ENCODE measurements at regions not wholly inside any gene's neighbourhood (a gene's known extent, or its start where the extent isn't known, plus 50 kb on each side); places are given as distances from the start of the nearest gene placed in this dataset.

- FAIRE-seq = no peak
These were observed 206.8 kb upstream of the SALL1 start for GRCh38 chr16:51357839-51358238.

GRCh38 chr16:51355875-51356274, 204.8 kb upstream of the SALL1 start:
- no peak for FAIRE-seq

GRCh38 chr16:51355195-51355594, 204.1 kb upstream of the SALL1 start:
- FAIRE-seq = no peak

GRCh38 chr16:51353055-51353454, 202.0 kb upstream of the SALL1 start:
- FAIRE-seq = no peak

GRCh38 chr16:51349626-51350025, 198.6 kb upstream of the SALL1 start:
- no peak for FAIRE-seq

GRCh38 chr16:51343411-51343810, 192.3 kb upstream of the SALL1 start:
- no peak for FAIRE-seq

GRCh38 chr16:51341204-51341603, 190.1 kb upstream of the SALL1 start:
- FAIRE-seq = no peak

GRCh38 chr16:51337662-51338061, 186.6 kb upstream of the SALL1 start:
- no peak for FAIRE-seq

- FAIRE-seq = no peak
These were observed 177.7 kb upstream of the SALL1 start for GRCh38 chr16:51328733-51329132.

- no peak for FAIRE-seq
These were observed 175.9 kb upstream of the SALL1 start for GRCh38 chr16:51327001-51327400.

GRCh38 chr16:51326131-51326856, 175.2 kb upstream of the SALL1 start:
- FAIRE-seq = no peak

- no peak for FAIRE-seq
These were observed 170.2 kb upstream of the SALL1 start for GRCh38 chr16:51321251-51321650.

GRCh38 chr16:51317575-51317974, 166.5 kb upstream of the SALL1 start:
- no peak for FAIRE-seq

GRCh38 chr16:51313198-51313597, 162.1 kb upstream of the SALL1 start:
- no peak for FAIRE-seq

GRCh38 chr16:51312363-51313150, 161.5 kb upstream of the SALL1 start:
- no peak for FAIRE-seq

- no peak for FAIRE-seq
These were observed 159.1 kb upstream of the SALL1 start for GRCh38 chr16:51310159-51310558.

- FAIRE-seq = no peak
These were observed 156.0 kb upstream of the SALL1 start for GRCh38 chr16:51306886-51307595.

- no peak for FAIRE-seq
These were observed 155.0 kb upstream of the SALL1 start for GRCh38 chr16:51306116-51306515.

GRCh38 chr16:51305337-51305736, 154.3 kb upstream of the SALL1 start:
- no peak for FAIRE-seq

GRCh38 chr16:51302042-51302441, 151.0 kb upstream of the SALL1 start:
- FAIRE-seq = no peak

- FAIRE-seq = no peak
These were observed 147.7 kb upstream of the SALL1 start for GRCh38 chr16:51298800-51299199.

- FAIRE-seq = no peak
These were observed 139.6 kb upstream of the SALL1 start for GRCh38 chr16:51290442-51291285.

- FAIRE-seq = no peak
These were observed 138.3 kb upstream of the SALL1 start for GRCh38 chr16:51289336-51289735.

All from A204.1 (cell line).